ENCODE measurements at regions not wholly inside any gene's neighbourhood (a gene's known extent, or its start where the extent isn't known, plus 50 kb on each side); places are given as distances from the start of the nearest gene placed in this dataset.
A peak's percentile ranks its signal among the peaks of the same experiment; 100 is the strongest.

DNA sequence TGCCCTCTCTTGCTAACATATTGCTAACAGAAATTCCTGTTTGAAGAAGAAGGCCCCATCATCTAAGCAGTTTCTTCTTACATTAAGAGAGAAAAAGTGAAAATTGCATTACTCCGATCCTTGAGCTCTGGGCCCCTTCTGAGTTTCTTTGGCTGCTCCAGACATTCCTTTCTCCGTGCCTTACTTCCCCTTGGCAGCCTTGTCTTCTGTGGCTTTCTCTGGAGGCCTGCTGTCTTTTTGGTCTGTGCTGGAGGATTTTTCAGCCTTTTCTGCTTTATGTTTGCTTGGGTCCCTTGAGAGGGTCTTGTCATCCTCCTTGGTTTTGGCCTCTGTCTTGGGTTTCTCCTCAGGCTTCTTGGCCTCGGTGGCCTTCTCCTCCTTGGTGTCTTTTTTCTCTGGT is 378.8 kb upstream of the CHD6 start:
- TF ChIP-seq, protein P1, sequence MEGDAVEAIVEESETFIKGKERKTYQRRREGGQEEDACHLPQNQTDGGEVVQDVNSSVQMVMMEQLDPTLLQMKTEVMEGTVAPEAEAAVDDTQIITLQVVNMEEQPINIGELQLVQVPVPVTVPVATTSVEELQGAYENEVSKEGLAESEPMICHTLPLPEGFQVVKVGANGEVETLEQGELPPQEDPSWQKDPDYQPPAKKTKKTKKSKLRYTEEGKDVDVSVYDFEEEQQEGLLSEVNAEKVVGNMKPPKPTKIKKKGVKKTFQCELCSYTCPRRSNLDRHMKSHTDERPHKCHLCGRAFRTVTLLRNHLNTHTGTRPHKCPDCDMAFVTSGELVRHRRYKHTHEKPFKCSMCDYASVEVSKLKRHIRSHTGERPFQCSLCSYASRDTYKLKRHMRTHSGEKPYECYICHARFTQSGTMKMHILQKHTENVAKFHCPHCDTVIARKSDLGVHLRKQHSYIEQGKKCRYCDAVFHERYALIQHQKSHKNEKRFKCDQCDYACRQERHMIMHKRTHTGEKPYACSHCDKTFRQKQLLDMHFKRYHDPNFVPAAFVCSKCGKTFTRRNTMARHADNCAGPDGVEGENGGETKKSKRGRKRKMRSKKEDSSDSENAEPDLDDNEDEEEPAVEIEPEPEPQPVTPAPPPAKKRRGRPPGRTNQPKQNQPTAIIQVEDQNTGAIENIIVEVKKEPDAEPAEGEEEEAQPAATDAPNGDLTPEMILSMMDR (IDR thresholded peaks at IDR 0.05; ENCODE audit: insufficient read depth, low read depth, low read length): no peak
- no peak for DNase-seq (ENCODE audit: low read depth)
- no peak overlapping the region for H3K4me3 ChIP-seq (ENCODE audit: low read depth, low read length)

DNA sequence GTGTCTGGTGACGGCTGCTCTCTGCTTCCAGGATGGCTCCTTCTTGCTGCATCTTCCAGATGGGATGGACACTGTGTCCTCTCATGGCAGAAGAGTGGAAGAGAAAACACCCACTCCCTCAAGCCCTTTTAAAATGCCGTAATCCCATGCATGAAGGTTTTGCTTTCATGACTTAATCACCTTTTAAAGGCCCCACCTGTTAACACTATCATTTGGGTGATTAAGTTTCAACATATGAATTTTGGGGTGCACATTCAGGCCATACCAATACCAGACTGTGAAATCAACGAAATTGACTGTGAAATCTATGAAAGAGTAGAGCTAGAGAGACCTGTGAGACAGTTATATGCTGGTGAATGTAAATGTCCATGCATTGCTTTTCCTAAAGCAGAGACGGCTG is 374.3 kb upstream of the CHD6 start:
- no peak for DNase-seq (ENCODE audit: low read depth)
- TF ChIP-seq, protein P1 (IDR thresholded peaks at IDR 0.05; ENCODE audit: insufficient read depth, low read depth, low read length): no peak
- H3K4me3 ChIP-seq (ENCODE audit: low read depth, low read length): no peak overlapping the region

DNA sequence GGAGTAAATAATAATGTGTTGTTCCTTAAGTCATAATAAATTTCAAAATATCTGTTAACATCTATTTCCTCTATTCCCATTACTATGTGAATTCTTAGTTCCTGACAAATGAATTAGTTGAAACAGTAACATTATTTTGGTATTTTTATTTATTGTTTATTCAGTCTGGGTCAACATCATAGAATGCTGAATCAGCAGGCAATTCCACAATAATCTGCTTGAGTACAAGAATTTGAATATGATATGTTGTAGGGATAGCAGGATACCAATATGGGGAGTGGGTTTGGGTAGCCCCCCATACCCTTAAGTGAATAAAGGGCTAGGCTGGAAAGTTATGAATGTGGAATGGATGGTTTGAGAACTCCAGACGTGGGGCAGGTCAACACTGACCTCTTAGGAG is 373.2 kb upstream of the CHD6 start:
- TF ChIP-seq, protein P1 (IDR thresholded peaks at IDR 0.05; ENCODE audit: insufficient read depth, low read depth, low read length): no peak
- H3K4me3 ChIP-seq (ENCODE audit: low read depth, low read length): no peak overlapping the region
- no peak for DNase-seq (ENCODE audit: low read depth)

DNA sequence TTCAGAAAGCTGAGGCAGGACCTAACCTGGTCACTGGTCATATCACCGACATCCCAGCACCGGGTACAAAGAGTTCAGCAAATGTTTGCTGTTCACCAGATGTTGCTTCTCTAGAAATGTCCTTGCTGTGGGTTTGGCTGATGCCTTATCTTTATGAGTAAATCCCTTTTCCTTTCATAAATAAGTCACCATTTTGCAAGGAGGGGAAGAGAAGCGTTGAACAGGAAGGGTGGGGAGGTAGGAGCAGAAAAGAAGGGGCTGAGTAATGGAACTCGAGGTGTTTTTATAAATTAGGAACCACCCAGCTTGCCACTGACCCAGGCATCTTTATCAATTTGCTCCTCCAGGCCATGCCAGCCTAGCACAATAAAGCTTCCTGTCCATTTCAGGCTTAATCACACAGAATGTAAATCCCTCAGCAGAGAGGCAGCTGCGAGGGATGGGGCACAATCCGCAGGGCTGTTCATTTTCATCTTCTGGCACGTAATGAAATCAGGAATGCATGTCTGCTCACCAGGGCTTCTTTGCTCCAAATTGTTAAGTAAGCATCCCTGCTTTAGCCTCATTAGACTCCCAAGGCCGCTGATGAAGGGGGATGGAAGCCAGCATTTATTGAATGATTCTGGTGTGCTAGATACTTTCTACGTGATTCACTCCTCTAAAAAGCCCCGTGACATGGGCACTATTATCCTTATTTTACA is 371.9 kb upstream of the CHD6 start:
- H3K4me3 ChIP-seq (ENCODE audit: low read depth, low read length): no peak overlapping the region
- DNase-seq (ENCODE audit: low read depth): peak; percentile 80
- TF ChIP-seq, protein P1 (IDR thresholded peaks at IDR 0.05; ENCODE audit: insufficient read depth, low read depth, low read length): no peak

DNA sequence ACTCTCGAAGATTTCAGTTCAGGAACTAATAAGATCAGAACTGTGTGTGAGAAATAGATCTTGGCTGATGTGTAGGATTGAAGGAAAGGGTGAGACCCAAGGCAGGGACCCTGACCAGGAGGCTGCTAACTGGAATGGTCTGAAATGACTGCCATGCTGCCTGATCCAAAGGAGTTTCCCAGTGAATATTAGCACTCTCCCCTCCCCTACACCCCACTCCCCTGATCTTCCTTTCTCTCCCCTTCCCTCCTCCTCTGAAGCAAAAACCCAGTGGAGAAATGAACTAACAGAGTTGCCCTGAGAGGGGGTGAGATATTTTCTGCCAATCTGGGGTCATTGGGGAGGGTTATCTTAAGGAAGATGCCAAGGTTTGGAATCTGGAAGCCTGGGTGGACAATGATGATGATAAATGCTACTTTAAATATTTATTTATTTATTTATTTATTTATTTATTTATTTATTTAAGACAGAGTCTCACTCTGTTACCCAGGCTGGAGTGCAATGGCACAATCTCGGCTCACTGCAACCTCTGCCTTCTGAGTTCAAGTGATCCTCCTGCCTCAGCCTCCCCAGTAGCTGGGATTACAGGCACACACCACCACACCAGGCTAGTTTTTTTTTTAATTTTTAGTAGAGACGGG is 371.0 kb upstream of the CHD6 start:
- DNase-seq (ENCODE audit: low read depth): no peak
- TF ChIP-seq, protein P1 (IDR thresholded peaks at IDR 0.05; ENCODE audit: insufficient read depth, low read depth, low read length): no peak
- H3K4me3 ChIP-seq (ENCODE audit: low read depth, low read length): no peak overlapping the region

DNA sequence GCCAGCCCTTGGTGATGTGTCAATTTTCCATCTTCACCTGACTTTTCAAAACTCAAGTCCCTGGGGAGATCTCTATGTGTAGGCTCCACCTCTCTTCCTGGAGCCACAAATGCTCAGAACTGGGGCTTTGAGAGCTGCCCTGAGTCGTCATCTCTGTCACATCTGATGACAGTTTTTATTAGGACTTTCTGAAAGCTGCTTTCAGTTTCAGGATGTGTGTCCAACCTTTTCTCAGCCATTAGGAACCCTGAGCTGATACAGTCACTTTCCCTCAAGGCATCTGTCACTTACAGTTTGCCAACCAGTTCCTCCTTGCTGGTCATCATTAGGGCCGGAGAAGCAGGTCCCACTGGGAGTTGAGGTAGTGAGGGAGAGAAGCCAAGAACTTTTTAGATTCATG is 365.9 kb upstream of the CHD6 start:
- H3K4me3 ChIP-seq (ENCODE audit: low read depth, low read length): no peak overlapping the region
- TF ChIP-seq, protein P1 (IDR thresholded peaks at IDR 0.05; ENCODE audit: insufficient read depth, low read depth, low read length): no peak
- no peak for DNase-seq (ENCODE audit: low read depth)

Data from fibroblast of villous mesenchyme (primary cell).